ENCODE measurements at regions not wholly inside any gene's neighbourhood (a gene's known extent, or its start where the extent isn't known, plus 50 kb on each side); places are given as distances from the start of the nearest gene placed in this dataset.
"Not testable (repeated sequence)": the region's sequence is repeated elsewhere in the genome, so short reads cannot be mapped to it uniquely, and the experiment has no call there.

GRCh38 chr15:23750179-23750578 lies 63.1 kb upstream of the NDN start:
- no peak for DNase-seq (ENCODE audit: low read depth in 2 of 3, low spot score in 2 of 3)

GRCh38 chr15:23750776-23751175 lies 63.7 kb upstream of the NDN start:
- no peak for DNase-seq (ENCODE audit: low read depth in 2 of 3, low spot score in 2 of 3)

GRCh38 chr15:23753248-23753647 lies 66.1 kb upstream of the NDN start:
- DNase-seq (ENCODE audit: low read depth in 2 of 3, low spot score in 2 of 3): no peak

DNA sequence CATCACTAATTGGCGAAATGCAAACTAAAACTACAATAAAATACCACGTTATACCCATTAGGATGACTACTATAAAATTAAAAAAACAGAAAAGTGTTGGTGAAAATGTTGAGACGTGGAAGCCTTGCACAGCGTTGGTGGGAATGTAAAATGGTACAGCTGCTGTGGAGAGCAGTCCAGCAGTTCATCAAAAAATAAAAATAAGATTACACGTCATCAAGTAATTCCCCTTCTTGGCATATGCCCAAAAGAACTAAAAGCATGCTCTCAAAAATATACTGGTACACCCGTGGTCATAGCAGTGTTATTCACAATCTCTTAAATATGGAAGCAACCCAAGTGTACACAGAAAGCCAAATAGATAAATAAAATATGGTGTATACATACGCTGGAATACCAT lies 71.8 kb upstream of the NDN start:
- no peak for DNase-seq (ENCODE audit: low read depth in 2 of 3, low spot score in 2 of 3)

- DNase-seq (ENCODE audit: low read depth in 2 of 3, low spot score in 2 of 3): no peak
Measured at GRCh38 chr15:23760024-23760423, 72.9 kb upstream of the NDN start.

DNA sequence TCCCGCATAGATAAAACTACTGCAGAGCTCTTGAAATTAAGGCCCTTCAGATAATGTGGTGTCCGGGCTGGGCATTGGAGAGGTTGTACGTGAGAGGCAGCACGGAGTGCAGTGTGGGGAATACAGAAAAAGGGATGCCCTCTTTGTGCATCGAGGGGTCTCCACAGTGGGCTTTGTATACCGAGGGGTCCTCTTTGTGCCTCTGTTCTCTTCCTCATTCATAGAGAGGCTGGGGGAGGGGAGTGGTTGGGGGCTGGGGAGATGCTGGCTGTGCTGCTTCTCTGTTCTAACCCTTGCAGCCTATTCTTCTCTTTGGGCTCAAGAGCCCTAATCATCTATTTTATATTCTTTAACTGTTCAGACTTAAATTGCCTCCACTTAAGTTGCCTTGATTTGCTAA lies 74.3 kb upstream of the NDN start:
- no peak for DNase-seq (ENCODE audit: low read depth in 2 of 3, low spot score in 2 of 3)

GRCh38 chr15:23762026-23762425 lies 74.9 kb upstream of the NDN start:
- DNase-seq (ENCODE audit: low read depth in 2 of 3, low spot score in 2 of 3): no peak

DNA sequence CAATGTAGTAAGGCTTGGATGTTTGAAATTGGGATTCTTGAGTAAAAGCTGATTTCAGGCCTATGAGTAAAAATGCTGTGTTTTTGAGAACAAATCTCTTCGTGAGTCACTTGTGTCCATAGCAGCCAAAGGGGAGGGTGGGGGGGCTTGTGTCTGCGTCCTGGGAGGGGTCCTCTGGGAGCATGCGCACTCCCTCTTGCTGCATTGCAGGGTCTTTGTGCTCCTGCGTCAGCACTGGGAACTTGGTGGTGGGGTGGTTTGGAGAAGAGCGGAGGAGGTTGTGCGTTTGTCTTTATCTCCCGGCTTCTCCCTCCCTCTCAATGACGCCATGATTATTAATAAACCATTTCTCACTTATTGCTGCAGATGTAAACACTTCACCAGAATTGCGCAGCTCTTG lies 75.9 kb upstream of the NDN start:
- DNase-seq (ENCODE audit: low read depth in 2 of 3, low spot score in 2 of 3): no peak

DNA sequence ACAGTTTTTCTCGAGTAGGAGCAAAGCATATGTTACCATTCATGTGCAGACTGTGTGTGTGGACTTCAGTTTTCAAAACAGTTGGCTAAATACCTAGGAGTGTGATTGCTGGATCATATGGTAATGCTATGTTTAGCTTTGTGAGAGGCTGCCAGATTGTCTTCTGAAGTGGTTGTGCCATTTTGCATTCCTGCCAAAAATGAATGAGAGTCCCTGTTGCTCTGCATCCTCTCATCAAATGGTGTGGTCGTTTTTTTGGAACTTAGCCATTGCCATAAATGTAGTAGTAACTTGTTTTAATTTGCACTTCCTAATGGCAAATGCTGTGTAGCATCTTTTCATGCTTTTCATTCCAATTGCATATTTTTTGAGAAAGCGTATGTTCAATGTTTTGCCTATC lies 77.2 kb upstream of the NDN start:
- DNase-seq (ENCODE audit: low read depth in 2 of 3, low spot score in 2 of 3): no peak

DNA sequence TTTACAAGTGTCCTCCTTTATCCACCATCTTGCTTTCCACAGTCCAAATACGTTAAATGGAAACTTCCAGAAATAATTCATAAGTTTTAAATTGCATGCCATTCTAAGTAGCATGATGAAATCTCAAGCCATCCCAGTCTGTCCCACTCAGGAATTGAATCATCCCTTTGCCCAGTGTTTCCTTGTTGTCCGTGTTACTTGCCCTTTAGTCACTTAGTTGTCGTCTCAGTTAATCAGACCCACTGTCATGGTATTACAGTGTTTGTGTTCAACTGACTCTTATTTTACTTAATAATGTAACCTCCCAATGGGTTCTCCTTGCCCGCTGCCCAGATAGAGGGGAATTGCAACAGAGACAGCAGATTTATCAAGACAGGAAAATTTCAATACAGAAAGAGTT lies 77.6 kb upstream of the NDN start:
- no peak for DNase-seq (ENCODE audit: low read depth in 2 of 3, low spot score in 2 of 3)

DNA sequence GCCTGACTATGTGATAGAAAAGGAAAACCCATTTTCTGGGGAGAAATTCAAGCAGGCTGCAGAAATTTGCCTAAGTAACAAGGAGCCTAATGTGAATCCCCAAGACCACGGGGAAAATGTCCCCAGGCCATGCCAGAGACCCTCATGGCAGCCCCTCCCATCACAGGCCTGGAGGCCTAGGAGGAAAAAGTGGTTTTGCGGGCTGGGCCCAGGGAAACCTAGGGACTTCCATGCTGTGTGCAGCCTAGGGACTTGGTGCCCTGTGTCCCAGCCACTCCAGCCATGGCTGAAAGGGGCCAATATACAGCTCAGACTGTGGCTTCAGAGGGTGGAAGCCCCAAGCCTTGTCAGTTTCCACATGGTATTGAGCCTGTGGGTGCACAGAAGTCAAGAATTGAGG lies 79.7 kb upstream of the NDN start:
- not testable (repeated sequence) for DNase-seq (ENCODE audit: low read depth in 2 of 3, low spot score in 2 of 3)

DNA sequence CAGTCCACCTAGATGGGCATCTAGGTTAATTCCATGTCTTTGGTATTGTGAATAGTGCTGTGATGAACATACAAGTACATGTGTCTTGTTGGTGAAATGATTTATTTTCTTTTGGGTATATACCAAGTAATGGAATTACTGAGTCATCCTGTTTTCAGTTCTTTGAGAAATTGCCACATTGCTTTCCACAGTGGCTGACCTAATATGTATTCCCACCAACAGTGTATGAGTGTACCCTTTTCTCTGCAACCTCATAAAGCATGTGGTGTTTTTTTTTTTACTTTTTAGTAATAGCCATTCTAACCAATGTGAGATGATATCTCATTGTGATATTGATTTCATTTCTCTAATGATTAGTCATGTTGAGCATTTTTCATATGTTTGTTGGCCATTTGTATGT lies 86.0 kb upstream of the NDN start:
- DNase-seq (ENCODE audit: low read depth in 2 of 3, low spot score in 2 of 3): no peak

- no peak for DNase-seq (ENCODE audit: low read depth in 2 of 3, low spot score in 2 of 3)
Measured at GRCh38 chr15:23787346-23788105, 100.4 kb upstream of the NDN start.

- DNase-seq (ENCODE audit: low read depth in 2 of 3, low spot score in 2 of 3): no peak
Measured at GRCh38 chr15:23793191-23793680, 106.1 kb upstream of the NDN start.

DNA sequence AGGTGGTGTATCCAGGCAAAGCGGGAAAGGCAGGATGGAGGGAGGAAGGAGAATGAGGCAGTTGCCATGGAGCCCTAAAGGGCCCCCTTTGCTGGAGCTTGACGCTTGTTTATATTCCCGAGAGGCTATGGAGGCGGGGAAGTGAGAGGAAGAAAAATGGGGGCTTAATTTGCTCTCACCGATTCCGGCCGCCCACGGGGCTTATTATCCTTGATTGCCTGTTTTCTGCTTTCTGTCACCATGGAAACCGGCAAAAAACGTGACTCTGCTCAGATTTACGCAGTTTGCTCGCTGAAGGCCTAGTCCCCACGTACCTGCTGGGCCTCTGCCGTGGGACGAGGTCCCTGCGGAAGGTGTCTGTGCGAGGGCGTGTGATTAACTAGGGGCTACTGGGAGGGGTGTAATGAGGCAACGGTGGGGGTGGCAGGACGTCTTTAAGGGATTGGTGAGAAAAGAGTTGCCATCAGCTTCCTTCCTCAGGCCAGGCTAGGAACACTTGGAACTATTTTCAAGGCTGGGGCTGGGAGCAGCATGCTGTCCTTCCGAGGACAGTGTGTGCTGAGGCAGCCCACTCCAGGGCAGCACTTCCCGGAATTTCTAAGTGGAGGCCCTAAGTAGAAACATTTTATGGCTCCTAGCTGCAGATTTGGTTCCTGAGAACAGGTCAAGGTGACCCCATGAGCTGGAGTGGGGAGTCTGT lies 110.8 kb upstream of the NDN start:
- DNase-seq (ENCODE audit: low read depth in 2 of 3, low spot score in 2 of 3): no peak

DNA sequence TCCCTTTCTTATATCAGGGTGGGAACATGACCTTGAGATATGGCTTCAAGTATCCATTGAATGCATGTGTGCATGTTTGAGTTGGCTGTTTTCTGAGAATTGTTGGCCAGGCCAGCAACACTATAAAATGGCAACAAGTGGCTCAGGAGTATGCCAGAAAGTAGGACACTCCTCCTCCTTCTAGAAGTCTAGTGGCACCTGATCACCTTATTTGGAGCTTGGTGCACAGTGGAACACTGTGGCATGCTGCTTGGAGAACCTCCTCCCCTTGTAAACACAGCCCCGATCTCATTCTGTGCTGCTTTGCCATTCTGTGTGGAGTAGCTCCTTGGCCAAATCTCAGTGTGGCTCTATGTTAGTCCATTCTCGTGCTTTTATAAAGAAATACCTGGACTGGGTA lies 114.8 kb upstream of the NDN start:
- no peak for DNase-seq (ENCODE audit: low read depth in 2 of 3, low spot score in 2 of 3)

GRCh38 chr15:23802896-23803435 lies 115.9 kb upstream of the NDN start:
- not testable (repeated sequence) for DNase-seq (ENCODE audit: low read depth in 2 of 3, low spot score in 2 of 3)

GRCh38 chr15:23806980-23807379 lies 119.9 kb upstream of the NDN start:
- no peak for DNase-seq (ENCODE audit: low read depth in 2 of 3, low spot score in 2 of 3)

DNA sequence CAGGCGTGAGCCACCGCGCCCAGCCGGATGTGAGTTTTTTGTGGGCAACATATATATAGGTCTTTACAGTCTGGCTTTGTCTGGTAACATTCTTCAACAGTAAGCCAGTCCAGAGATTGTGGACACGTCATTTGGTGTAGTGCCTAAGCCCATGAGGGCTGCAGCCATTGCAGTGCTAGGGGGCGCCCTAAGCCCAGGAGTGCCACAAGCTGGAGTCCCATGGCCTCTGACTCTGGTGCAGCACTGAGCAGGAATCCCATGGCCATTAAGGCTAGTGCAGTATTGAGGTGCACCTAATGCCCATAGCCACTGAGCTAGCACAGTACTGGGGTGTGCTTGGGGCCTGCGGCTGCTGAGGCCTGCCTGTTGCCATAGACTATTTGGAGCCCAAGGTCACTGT lies 136.4 kb upstream of the NDN start:
- DNase-seq (ENCODE audit: low read depth in 2 of 3, low spot score in 2 of 3): no peak

DNA sequence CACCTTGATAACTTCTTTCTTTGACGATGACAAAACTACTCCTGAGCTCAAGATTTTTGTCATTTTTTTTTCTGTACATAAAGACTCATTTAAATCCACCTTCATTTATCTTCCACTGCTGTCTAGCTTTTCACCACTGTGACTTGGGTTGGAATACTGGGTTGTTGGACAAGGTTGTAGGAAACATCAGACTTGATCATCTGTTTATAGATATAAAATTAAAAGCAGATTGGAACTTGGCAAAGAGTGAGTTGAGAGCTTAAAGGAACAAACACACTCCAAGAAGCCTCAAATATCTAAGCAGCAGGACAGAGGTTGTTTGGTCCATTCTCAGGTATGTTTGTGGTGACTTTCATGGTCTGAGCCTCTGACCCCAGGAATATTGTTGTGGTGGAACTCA lies 141.7 kb upstream of the NDN start:
- no peak for DNase-seq (ENCODE audit: low read depth in 2 of 3, low spot score in 2 of 3)

DNA sequence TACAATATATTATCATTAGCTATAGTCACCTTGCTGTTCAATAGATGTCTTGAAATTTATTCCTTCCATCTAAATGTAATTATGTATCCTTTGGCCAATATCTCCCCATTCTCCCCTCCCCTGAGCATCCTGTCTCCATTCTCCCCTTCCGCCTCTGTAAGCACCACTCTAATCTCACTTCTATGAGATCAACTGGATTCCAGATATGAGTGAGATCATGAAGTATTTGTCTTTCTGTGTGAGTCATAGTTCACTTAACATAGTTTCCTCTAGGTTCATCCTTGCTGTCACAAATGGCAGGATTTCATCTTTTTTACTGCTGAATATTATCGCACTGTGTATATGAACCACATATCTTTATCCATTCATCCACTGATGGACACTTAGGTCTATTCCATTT lies 148.8 kb upstream of the NDN start:
- no peak for DNase-seq (ENCODE audit: low read depth in 2 of 3, low spot score in 2 of 3)

DNA sequence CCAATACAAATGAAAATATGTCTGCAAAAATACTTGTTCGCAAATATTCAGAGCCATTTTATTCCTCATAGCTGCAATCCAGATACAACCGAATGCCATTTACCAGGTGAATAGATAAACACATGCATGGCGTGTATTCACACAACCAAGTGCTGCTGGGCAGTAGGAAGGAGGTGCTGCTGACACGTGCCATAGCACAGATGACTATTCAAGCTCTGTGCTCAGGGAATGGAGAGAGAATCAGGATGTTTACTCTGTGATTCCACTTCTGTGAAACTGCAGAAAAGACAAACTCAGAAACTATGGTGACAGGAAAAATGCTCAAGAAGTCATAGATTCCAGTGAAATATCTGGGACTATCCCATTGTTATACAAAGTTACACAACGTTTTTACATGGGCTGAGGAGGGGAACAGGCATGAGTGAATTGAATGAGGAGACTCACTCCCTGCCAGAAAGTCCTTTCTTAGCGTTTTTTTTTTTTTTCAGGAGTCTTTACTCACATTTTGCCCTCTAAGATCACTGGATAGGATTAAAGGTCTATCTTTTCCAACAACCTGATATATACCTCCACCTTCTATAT lies 152.9 kb upstream of the NDN start:
- DNase-seq (ENCODE audit: low read depth in 2 of 3, low spot score in 2 of 3): no peak
